HG03095 (cell line): ENCODE measurements at regions not wholly inside any gene's neighbourhood (a gene's known extent, or its start where the extent isn't known, plus 50 kb on each side); places are given as distances from the start of the nearest gene placed in this dataset.

Experiments
- ATAC-seq: cut with Tn5 transposase; IDR thresholded peaks from one replicate; pipeline ENCODE4 v1.9.1; 2021; ENCODE audit warnings: moderate library complexity; ENCODE audit not compliant: unreplicated experiment

- ATAC-seq = no peak
Measured at GRCh38 chr3:156620901-156621300, 53.5 kb upstream of the TIPARP start.

GRCh38 chr3:156620260-156620659 is 54.1 kb upstream of the TIPARP start:
- no peak for ATAC-seq

- ATAC-seq = no peak
Measured at GRCh38 chr3:156619376-156619775, 55.0 kb upstream of the TIPARP start.

- no peak for ATAC-seq
Measured at GRCh38 chr3:156617781-156618180, 56.6 kb upstream of the TIPARP start.

GRCh38 chr3:156617145-156617544 is 57.2 kb upstream of the TIPARP start:
- no peak for ATAC-seq

- ATAC-seq = no peak
Measured at GRCh38 chr3:156615592-156616173, 58.7 kb upstream of the TIPARP start.

- ATAC-seq = no peak
Measured at GRCh38 chr3:156614642-156615511, 59.5 kb upstream of the TIPARP start.

- no peak for ATAC-seq
Measured at GRCh38 chr3:156612903-156613302, 58.0 kb upstream of the SSR3 start.

- no peak for ATAC-seq
Measured at GRCh38 chr3:156611870-156612494, 57.1 kb upstream of the SSR3 start.

- ATAC-seq = no peak
Measured at GRCh38 chr3:156610154-156610553, 55.2 kb upstream of the SSR3 start.

- no peak for ATAC-seq
Measured at GRCh38 chr3:156609546-156609945, 54.6 kb upstream of the SSR3 start.

- ATAC-seq = no peak
Measured at GRCh38 chr3:156608601-156609514, 53.9 kb upstream of the SSR3 start.

- peak; percentile 50 for ATAC-seq
Measured at GRCh38 chr3:156606729-156607128, 51.8 kb upstream of the SSR3 start.

GRCh38 chr3:156605686-156606605 is 51.0 kb upstream of the SSR3 start:
- peak; percentile 47 for ATAC-seq

- no peak for ATAC-seq
Measured at GRCh38 chr3:156604642-156605144, 49.8 kb upstream of the SSR3 start.
